GM21619 (cell line): ENCODE measurements at regions not wholly inside any gene's neighbourhood (a gene's known extent, or its start where the extent isn't known, plus 50 kb on each side); places are given as distances from the start of the nearest gene placed in this dataset.
"Not testable (repeated sequence)": the region's sequence is repeated elsewhere in the genome, so short reads cannot be mapped to it uniquely, and the experiment has no call there.

Source experiments
- ATAC-seq: cut with Tn5 transposase; IDR thresholded peaks from one replicate; pipeline ENCODE4 v1.9.1; 2021; ENCODE audit not compliant: unreplicated experiment

DNA sequence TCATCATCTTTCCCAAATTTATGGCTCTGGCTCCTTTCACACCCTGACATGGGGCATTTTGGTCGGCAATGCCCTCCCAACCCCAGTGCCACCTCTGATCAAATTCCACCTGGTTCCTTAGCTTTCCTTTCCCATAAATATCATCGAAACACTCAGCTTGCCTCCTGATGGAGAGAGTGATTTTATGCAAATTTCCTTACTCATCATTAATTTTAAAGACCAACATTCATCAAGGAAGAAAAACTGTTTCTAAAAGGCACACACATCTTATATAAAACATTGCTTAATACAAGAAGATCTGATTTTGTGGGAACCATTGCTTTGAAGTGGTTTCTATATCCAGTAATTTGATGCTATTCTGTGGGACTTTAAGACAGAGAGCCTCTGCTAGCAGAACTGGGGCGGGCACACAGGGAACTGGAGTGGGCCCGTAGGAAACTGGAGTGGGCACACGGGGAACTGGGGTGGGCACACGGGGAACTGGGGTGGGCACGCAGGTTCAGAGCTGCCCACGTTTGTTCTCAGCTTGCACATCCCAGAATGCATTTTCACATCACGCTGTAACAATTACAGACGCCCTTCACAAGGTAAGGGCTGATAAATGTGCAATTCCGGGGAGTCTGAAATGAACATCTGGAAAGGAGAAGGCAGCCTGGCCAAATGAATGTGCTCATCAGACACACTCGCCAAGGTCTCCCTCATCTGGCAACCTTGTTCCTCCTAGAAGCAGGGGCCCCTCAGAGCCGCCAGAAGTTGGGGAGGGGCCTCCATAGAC is 174.2 kb downstream of the RTP5 start:
- ATAC-seq, result no peak

GRCh38 chr2:242044313-242044590 is 174.7 kb downstream of the RTP5 start:
- ATAC-seq, result no peak

- not testable (repeated sequence) for ATAC-seq
Observed at GRCh38 chr2:242045596-242046144, 176.1 kb downstream of the RTP5 start.

DNA sequence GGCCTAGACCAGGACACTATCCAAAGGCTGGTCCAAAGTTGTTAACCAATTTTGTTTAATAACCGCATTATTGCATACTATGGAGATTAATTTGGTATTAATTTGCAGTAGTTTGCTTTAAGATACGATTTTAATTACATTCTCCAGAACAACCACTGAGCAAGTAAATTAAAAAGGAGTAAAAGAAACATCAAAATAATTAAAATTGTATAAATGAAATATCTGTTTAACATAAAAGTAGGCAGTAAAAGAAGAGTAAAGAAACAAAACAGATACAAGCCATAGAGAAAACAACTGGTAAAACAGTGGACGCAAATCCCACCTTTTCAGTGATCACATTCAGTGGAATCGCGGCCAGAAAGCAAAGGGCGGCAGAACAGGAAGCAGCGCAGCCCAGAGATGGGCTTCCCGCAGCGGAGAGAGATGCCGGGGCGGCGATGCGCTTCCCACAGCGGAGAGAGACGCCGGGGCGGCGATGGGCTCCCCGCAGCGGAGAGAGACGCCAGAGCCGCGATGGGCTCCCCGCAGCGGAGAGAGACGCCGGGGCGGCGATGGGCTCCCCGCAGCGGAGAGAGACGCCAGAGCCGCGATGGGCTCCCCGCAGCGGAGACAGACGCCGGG is 176.8 kb downstream of the RTP5 start:
- no peak for ATAC-seq

DNA sequence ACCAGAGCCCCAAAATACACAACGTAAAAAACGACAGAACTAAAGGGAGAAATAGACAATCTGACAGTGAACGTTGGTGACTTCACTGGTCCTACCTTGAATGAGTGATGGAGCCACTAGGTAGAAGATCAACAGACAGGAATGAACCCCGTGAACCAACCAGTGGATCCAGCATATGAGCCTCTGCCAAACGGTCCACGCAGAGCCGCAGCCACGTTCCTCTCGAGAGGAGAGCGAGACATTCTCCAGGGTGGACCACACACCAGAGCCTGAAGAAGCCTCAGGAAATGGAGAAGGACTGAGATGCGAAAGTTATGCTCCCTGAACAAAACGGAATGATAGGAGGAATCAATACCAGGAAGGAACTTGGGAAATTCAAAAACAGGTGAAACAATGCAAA is 178.4 kb downstream of the RTP5 start:
- ATAC-seq, result no peak

GRCh38 chr2:242048479-242048878 is 178.9 kb downstream of the RTP5 start:
- no peak for ATAC-seq

- ATAC-seq, result not testable (repeated sequence)
Observed at GRCh38 chr2:242049492-242049891, 180.0 kb downstream of the RTP5 start.

- no peak for ATAC-seq
Observed at GRCh38 chr2:242051463-242051862, 181.9 kb downstream of the RTP5 start.

GRCh38 chr2:242052421-242052820 is 182.9 kb downstream of the RTP5 start:
- ATAC-seq, result no peak

DNA sequence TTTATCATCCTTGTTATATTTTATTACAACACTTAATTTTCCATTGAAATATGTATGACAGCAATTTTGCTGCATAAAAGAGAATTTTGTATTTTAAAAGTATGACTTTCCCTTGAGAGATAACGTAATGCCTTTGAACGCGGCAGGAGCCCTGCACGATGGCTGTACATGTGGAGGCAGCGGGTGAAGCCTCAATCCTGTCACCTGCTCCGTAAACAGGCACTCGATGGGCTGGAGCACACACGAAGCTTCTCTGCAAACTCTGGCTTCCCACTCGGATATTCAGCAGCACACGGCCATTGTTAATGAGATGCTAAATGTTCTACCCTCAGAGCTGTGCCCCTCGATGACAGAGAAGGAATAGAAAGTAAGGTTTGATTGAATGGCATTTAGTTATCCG is 184.4 kb downstream of the RTP5 start:
- no peak for ATAC-seq

DNA sequence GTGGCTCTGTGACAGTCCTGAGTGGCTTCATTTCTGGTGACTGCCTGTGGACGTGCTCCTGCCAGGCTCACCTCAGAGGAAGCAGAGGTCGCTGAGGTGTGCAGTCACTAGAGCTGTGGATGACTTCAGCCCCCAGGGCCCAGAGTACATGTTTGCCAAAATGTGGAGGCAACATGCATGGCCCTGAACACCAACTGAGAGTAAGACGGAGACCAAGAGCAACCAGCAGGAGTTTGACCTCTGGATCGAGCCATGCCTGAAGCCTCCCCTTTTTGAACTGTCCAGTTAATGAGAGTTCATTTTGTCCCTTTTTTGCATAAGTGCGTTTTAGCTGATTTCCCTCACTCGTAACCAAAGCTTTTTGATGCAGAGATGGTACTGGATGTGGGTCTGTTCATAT is 184.9 kb downstream of the RTP5 start:
- ATAC-seq, result no peak

GRCh38 chr2:242054881-242055801 is 185.6 kb downstream of the RTP5 start:
- no peak for ATAC-seq

DNA sequence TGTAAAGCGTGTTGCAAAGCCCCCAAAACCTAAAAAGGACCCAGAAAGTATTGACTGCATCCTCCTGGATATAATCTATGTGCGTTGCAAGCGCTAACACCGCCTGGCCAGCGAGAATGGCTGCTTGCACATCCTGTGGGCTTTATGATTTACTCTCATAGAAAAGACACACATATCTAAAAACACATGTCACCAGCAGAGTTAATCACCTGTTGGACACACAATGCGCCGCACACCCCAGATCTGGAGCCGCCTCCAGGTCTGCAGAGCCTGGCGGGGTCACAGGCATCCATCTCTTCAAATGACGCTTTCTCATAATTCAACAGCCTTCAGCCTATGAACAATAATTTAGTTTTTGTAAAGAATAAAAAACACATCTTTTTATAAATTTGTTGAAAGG is 186.5 kb downstream of the RTP5 start:
- no peak for ATAC-seq

GRCh38 chr2:242056785-242057184 is 187.3 kb downstream of the RTP5 start:
- no peak for ATAC-seq

DNA sequence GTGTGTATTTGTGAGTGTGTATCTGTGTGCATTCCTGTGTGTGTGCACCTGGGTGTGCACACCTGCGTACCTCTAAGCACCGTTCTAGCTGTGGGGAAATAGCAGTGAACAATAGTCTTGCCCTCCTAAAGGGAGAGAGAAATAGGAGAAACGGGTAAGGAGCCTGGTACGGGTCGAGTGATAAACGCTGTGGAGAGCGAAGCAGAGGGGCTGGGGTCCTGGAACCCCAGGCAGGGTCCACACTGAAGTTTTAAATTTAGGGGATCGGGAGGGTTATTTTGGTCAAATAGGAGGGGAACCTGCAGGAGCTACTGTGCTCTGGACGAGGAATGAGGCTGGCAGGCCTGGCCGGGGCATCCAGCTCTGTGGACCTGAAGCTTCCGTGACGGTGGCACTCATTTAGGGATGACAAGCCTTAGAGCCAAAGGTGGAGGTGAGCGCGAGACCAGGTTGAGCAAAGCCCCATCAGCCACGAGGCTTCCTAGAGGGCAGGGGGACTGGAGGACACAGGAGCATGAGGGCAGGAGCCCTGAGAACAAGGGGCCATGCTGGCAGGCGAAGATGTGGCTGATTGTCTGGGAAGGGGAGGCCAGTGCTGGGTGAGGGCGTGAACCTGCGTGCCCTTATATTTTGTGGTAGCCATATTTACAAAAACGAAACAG is 188.0 kb downstream of the RTP5 start:
- no peak for ATAC-seq

DNA sequence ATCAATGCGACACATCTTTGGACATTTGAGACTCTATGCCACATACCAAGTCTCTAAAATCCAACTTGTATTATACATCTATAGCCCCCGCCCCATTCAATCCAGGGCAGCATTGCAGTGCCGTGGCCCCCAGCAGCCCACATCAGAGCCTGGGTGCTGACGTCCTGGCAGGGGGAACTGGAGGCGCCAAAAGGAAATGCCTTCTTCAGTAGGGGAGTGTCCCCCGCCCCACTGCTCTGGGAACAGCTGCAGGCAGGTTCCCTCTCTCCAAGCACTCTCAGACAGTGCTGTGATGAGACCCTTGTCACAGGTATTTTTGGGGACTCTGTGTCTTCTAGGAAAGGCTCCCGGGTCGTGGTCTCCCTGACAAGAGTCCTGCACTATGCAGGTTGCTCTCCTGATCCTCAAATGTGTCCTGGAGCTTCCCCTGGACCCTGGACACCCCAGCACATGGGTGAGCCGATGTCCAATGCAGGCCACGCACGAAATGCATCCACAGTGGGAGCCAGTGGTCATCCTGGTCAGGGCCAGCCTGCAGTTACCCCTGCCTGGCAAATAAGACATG is 188.7 kb downstream of the RTP5 start:
- no peak for ATAC-seq

- ATAC-seq, result no peak
Observed at GRCh38 chr2:242059566-242059965, 190.0 kb downstream of the RTP5 start.

DNA sequence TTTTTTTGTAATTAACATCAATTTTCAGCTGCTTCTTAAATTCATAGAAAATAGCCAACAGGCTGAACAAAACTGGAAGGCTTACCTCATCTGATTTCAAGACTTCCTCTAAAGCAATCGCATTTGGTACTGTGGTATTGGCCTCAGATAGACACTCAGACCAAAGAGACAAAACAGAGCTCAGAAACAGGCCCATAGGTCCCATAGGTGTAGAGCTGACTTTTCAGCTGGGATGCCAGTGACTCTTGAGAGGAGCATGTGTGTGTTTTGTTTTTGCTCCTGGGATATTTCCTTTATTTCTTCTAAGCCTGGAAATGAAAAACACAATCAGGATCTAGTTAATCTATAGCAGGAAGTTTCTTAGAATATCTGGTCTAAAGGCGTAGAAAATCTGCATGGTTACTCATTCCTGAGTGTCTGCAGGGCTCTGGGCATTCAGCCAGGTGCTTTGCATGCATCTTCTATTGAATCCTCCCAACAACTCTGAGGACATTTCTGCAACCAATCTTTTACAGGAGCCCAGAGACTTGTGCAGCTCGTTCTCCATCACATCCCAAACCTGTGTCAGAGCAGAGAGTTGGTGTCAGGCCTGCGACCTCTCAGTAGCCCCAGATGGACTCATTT is 190.8 kb downstream of the RTP5 start:
- no peak for ATAC-seq

DNA sequence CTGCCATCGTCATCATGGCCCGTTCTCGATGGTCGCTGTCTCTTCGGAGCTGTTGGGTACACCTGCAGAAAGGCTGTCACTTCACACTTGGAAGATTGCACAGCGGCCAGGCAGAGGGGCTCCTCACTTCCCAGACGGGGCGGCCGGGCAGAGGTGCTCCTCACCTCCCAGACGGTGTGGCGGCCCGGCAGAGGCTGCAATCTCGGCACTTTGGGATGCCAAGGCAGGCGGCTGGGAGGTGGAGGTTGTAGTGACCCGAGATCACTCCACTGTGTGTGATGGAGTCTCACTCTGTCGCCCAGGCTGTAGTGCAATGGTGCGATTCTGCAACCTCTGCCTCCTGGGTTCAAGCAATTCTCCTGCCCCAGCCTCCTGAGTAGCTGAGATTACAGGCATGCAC is 192.4 kb downstream of the RTP5 start:
- not testable (repeated sequence) for ATAC-seq

- ATAC-seq, result no peak
Observed at GRCh38 chr2:242063436-242063835, 193.9 kb downstream of the RTP5 start.
